ENCODE measurements at regions not wholly inside any gene's neighbourhood (a gene's known extent, or its start where the extent isn't known, plus 50 kb on each side); places are given as distances from the start of the nearest gene placed in this dataset.

- no peaks in the 10 kb centered on the region for H3K27me3 ChIP-seq (ENCODE audit: low read length)
Observed at GRCh38 chr6:139429580-139430145, 55.2 kb upstream of the CITED2 start.

DNA sequence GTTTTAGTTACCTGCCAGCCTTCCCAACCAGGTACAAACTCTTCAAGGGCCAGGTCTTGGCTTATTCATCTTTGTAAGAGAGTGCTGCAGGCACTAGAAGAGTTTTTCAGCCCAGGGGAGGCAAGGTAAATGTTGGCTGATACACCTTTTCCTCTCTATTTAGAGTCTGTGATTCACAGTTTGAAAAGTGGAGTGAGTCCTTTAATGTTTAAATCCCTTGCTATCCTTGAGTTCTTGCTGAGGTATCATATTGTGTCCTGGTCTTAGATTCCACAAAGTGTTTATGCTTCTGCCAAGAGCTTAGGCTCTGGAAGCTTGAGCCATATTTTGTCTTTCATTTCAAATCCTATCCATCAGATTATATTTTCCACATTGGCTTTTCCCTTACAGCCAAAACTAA lies 52.8 kb upstream of the CITED2 start:
- Histone ChIP-seq H3K4me2 (ENCODE audit: low read depth, low read length, poor library complexity, severe bottlenecking) (no peak overlapping the region), H3K9me2 (replicated peaks; ENCODE audit: insufficient read depth, low read length) (no peaks in the 10 kb centered on the region), H3F3A (ENCODE audit: insufficient read depth) (no peaks in the 10 kb centered on the region), H2AFZ (ENCODE audit: low read depth, low read length, severe bottlenecking) (no peak overlapping the region), H3K27me3 (ENCODE audit: low read length) (no peaks in the 10 kb centered on the region), H3K9ac (ENCODE audit: low read length) (no peak overlapping the region), H3K36me3 (ENCODE audit: low read length) (no peaks in the 10 kb centered on the region), H4K20me1 (ENCODE audit: low read depth, low read length) (no peaks in the 10 kb centered on the region), H3K27ac (ENCODE audit: low read depth, low read length) (no peak overlapping the region), H3K9me3 (ENCODE audit: insufficient read depth, low read length) (no peaks in the 10 kb centered on the region), H3K4me3 (ENCODE audit: insufficient read depth, low read length, poor library complexity, severe bottlenecking) (no peak overlapping the region), H3K79me2 (ENCODE audit: insufficient read depth, low read length) (no peaks in the 10 kb centered on the region)
- TF ChIP-seq, protein P1, sequence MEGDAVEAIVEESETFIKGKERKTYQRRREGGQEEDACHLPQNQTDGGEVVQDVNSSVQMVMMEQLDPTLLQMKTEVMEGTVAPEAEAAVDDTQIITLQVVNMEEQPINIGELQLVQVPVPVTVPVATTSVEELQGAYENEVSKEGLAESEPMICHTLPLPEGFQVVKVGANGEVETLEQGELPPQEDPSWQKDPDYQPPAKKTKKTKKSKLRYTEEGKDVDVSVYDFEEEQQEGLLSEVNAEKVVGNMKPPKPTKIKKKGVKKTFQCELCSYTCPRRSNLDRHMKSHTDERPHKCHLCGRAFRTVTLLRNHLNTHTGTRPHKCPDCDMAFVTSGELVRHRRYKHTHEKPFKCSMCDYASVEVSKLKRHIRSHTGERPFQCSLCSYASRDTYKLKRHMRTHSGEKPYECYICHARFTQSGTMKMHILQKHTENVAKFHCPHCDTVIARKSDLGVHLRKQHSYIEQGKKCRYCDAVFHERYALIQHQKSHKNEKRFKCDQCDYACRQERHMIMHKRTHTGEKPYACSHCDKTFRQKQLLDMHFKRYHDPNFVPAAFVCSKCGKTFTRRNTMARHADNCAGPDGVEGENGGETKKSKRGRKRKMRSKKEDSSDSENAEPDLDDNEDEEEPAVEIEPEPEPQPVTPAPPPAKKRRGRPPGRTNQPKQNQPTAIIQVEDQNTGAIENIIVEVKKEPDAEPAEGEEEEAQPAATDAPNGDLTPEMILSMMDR (IDR thresholded peaks at IDR 0.05; ENCODE audit: insufficient read depth, low read length, poor library complexity, severe bottlenecking): no peak
- no peak for TF ChIP-seq EZH2phosphoT487 (conservative IDR thresholded peaks at IDR 0.05; ENCODE audit: low read length)

More at GRCh38 chr6:139429580-139430145, 55.2 kb upstream of the CITED2 start:
- Histone ChIP-seq H3K27ac (ENCODE audit: low read depth, low read length) (no peak overlapping the region), H3K79me2 (ENCODE audit: insufficient read depth, low read length) (no peaks in the 10 kb centered on the region), H4K20me1 (ENCODE audit: low read depth, low read length) (no peaks in the 10 kb centered on the region), H3K36me3 (ENCODE audit: low read length) (no peaks in the 10 kb centered on the region), H3K4me2 (ENCODE audit: low read depth, low read length, poor library complexity, severe bottlenecking) (no peak overlapping the region), H3K4me3 (ENCODE audit: insufficient read depth, low read length, poor library complexity, severe bottlenecking) (no peak overlapping the region), H3K9me3 (ENCODE audit: insufficient read depth, low read length) (no peaks in the 10 kb centered on the region), H3F3A (ENCODE audit: insufficient read depth) (no peaks in the 10 kb centered on the region), H3K9ac (ENCODE audit: low read length) (no peak overlapping the region), H2AFZ (ENCODE audit: low read depth, low read length, severe bottlenecking) (no peak overlapping the region), H3K9me2 (replicated peaks; ENCODE audit: insufficient read depth, low read length) (no peaks in the 10 kb centered on the region)
- TF ChIP-seq, protein P1 (IDR thresholded peaks at IDR 0.05; ENCODE audit: insufficient read depth, low read length, poor library complexity, severe bottlenecking): no peak
- TF ChIP-seq EZH2phosphoT487 (conservative IDR thresholded peaks at IDR 0.05; ENCODE audit: low read length): no peak

DNA sequence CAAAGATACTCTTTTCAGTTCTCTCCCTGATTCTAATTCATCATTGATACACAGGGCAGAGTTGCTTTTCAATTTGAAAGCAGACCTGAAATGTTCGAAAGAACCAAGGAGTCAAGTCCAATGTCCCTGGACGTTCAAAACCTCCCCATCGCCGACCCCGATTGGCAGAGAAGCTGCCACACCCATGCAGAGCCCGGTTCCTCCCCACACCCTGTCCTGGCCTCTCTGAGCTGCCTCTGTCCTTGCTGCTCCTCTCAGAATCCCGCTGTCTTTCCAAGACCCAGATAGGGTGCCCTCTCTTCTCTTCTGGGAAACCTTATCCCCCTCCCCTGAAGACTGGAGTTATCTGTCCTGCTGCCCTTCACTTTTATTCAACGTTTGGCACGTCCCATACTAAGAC lies 52.3 kb upstream of the CITED2 start:
- H3K9ac ChIP-seq (ENCODE audit: low read length): no peak overlapping the region
- no peak overlapping the region for H2AFZ ChIP-seq (ENCODE audit: low read depth, low read length, severe bottlenecking)
- no peaks in the 10 kb centered on the region for H4K20me1 ChIP-seq (ENCODE audit: low read depth, low read length)
- no peak overlapping the region for H3K4me2 ChIP-seq (ENCODE audit: low read depth, low read length, poor library complexity, severe bottlenecking)
- no peak for TF ChIP-seq EZH2phosphoT487 (conservative IDR thresholded peaks at IDR 0.05; ENCODE audit: low read length)
- TF ChIP-seq, protein P1 (IDR thresholded peaks at IDR 0.05; ENCODE audit: insufficient read depth, low read length, poor library complexity, severe bottlenecking): no peak
- H3K9me2 ChIP-seq (replicated peaks; ENCODE audit: insufficient read depth, low read length): no peaks in the 10 kb centered on the region
- no peaks in the 10 kb centered on the region for H3K36me3 ChIP-seq (ENCODE audit: low read length)
- H3K27ac ChIP-seq (ENCODE audit: low read depth, low read length): no peak overlapping the region
- no peaks in the 10 kb centered on the region for H3K9me3 ChIP-seq (ENCODE audit: insufficient read depth, low read length)
- no peaks in the 10 kb centered on the region for H3K27me3 ChIP-seq (ENCODE audit: low read length)
- no peak overlapping the region for H3K4me3 ChIP-seq (ENCODE audit: insufficient read depth, low read length, poor library complexity, severe bottlenecking)
- no peaks in the 10 kb centered on the region for H3K79me2 ChIP-seq (ENCODE audit: insufficient read depth, low read length)
- H3F3A ChIP-seq (ENCODE audit: insufficient read depth): no peaks in the 10 kb centered on the region
